Fibroblast of villous mesenchyme (primary cell): ENCODE measurements at regions not wholly inside any gene's neighbourhood (a gene's known extent, or its start where the extent isn't known, plus 50 kb on each side); places are given as distances from the start of the nearest gene placed in this dataset.

Experiments
- DNase-seq: peaks from one replicate; pipeline ENCODE4 v3.0.0-alpha.2; 2010; ENCODE audit warnings: low read depth
- H3K4me3 ChIP-seq: 2 replicates; pipeline ENCODE4 v1.5.1; 2011; ENCODE audit warnings: low read depth, mild to moderate bottlenecking, low read length
- TF ChIP-seq, protein P1 (sequence below): IDR thresholded peaks from 2 replicates; pipeline ENCODE4 v1.5.1; 2012; ENCODE audit warnings: low read depth, mild to moderate bottlenecking, low read length; ENCODE audit not compliant: insufficient read depth

DNA sequence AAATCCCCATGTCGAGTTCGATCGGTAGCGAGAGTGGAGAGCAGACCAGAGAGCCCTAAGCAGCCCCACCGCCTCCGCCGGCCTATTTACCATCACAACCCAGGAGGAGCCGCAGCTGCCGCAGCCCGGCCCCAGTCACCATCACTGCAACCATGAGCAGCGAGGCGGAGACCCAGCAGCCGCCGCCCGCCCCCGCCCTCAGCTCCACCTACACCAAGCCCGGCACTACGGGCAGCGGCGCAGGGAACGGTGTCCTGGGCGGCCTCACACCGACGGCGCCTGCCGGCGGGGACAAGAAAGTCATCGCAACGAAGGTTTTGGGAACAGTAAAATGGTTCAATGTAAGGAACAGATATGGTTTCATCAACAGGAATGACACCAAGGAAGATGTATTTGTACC is 89.5 kb upstream of the TPM1 start:
- no peak for DNase-seq
- H3K4me3 ChIP-seq = no peak overlapping the region
- TF ChIP-seq, protein P1, sequence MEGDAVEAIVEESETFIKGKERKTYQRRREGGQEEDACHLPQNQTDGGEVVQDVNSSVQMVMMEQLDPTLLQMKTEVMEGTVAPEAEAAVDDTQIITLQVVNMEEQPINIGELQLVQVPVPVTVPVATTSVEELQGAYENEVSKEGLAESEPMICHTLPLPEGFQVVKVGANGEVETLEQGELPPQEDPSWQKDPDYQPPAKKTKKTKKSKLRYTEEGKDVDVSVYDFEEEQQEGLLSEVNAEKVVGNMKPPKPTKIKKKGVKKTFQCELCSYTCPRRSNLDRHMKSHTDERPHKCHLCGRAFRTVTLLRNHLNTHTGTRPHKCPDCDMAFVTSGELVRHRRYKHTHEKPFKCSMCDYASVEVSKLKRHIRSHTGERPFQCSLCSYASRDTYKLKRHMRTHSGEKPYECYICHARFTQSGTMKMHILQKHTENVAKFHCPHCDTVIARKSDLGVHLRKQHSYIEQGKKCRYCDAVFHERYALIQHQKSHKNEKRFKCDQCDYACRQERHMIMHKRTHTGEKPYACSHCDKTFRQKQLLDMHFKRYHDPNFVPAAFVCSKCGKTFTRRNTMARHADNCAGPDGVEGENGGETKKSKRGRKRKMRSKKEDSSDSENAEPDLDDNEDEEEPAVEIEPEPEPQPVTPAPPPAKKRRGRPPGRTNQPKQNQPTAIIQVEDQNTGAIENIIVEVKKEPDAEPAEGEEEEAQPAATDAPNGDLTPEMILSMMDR = no peak

DNA sequence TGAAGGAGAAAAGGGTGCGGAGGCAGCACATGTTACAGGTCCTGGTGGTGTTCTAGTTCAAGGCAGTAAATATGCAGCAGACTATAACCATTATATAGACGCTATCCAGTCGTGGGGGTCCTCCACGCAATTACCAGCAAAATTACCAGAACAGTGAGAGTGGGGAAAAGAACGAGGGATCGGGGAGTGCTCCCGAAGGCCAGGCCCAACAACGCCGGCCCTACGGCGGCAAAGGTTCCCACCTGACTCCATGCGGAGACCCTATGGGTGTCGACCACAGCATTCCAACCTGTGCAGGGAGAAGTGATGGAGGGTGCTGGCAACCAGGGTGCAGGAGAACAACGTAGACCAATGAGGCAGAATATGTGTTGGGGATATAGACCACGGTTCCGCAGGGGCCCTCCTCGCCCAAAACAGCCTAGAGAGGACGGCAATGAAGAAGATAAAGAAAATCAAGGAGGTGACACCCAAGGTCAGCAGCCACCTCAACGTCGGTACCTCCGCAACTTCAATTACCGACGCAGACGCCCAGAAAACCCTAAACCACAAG is 89.0 kb upstream of the TPM1 start:
- no peak for DNase-seq
- no peak overlapping the region for H3K4me3 ChIP-seq
- TF ChIP-seq, protein P1 = no peak

DNA sequence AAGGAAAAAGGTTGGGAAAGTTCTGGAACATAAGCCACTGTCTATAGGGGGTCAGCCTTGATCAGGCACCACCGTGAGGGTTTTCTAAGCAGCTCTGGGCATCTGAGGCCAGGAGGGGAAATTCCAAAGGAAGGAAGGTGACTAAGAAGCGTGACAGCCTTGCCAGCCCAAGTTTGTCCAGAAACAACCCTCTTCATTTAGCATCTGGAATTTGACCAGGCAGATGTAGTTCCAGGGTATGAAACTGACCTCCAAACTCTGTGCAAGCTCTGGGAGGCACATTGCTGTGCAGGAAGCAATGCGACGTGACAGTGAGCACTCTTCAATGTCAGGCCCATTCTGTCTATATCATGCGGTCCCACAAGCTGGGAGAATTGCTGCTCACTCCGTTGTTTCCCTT is 85.4 kb upstream of the TPM1 start:
- no peak for DNase-seq
- TF ChIP-seq, protein P1 = no peak

DNA sequence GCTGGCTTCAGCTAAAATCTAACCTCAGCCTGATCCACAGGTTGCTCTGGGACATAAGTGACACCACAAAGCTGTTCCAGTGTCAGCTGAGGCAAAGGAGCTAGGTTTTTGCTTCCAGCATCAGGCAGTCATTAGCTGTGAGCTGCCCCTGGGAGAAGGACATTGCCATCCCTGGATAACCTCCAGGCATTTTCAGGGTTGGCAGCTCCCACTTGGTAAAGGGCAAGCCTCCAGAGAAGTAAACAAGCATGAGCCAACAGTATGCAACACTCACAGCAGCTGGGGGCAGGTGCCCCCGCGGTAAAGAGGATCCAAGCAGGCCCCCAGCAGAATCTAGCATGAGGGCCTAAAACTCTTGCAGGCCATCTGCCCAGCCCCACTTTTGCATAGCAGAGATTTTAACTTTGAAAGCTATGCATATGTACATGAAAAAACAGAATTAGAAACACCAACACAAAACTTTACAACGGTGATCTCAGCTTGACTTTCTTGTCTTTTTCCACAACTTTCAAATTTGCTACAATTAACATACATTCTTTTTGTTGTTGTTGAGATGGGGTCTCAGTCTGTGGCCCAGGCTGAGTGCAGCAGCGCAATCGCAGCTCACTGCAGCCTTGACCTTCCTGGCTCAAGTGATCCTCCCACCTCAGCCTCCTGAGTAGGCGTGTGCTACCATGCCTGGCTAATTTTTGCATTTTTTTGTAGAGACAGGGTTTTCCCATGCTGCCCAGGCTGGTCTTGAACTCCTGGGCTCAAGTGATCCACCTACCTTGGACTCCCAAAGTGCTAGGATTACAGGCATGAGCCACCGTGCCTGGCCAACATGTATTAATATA is 83.8 kb upstream of the TPM1 start:
- TF ChIP-seq, protein P1 = no peak
- DNase-seq = no peak

More for the DNA sequence above, 85.4 kb upstream of the TPM1 start:
- H3K4me3 ChIP-seq = no peak overlapping the region

DNA sequence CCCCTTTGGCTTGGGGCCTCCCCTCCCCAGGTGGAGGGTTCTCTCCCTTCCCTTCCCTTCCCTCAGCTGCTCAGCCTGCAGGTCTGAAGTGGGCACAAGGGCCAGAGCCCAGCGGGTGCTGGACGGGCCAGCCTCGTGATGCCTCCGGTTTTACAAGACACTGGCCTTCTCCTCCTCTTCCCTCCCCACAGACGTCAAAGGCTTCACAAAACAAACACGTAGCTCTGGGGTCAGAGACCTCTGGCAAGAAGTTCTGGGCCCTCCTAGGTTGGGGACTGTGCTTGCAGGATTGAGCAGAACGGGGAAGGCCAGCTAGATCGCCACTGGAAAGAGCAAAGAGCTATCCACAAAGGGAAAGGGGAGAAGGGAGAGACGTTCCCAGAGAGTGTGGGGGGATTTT is 81.4 kb upstream of the TPM1 start:
- H3K4me3 ChIP-seq = no peak overlapping the region
- TF ChIP-seq, protein P1 = no peak
- no peak for DNase-seq

More for the DNA sequence above, 83.8 kb upstream of the TPM1 start:
- H3K4me3 ChIP-seq = no peak overlapping the region

DNA sequence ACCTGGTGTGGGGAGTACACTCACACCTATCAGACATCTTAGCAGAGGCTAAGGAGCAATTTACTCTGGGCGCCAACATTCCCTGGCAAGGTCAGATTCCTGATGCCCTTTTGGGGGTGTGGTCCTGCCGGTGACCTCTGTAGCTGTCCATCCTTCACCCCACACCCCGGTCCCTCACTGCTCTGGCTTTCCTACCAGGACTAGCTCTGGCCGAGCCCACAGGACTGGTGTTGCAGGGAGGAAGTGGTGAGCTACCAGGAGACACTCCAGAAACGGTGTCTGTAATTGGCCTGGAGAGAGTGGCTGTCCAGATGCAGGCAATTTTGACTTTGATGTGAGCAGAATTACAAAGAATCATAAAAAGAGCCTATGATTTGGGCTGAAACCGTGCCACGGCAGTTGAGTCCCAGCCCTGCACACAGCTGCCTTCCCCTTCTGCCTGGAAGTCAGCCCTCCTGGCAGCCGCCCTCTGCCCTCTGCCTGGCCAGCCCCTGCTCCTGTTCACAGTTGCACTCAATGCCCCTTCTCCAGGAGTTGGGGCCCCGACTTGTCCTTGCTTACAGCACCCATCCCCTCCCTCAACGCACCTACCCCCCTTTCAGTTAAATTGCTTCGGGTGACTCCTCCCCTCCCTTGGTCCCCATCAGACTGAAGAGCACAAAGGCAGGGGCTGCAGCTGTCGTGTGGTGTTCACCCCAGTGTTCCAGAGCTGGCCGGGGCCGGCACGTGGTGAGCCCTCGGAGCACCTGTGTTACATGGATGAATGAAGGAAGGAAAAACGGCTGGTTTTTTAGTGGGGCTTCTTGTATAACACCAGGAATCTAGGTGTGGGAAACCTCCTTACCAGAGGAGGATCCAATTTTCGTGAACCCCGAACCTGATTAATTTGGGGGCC is 80.2 kb upstream of the TPM1 start:
- TF ChIP-seq, protein P1 = no peak
- H3K4me3 ChIP-seq = no peak overlapping the region
- DNase-seq = no peak
